H1 (cell line): ENCODE measurements at regions not wholly inside any gene's neighbourhood (a gene's known extent, or its start where the extent isn't known, plus 50 kb on each side); places are given as distances from the start of the nearest gene placed in this dataset.

Source experiments
- CTCF ChIA-PET: fragments of 300-600 bp; sonication (Branson Sonifier 250); formaldehyde crosslinking; loops from one replicate; lab custom pipeline; 2021; ENCODE audit not compliant: partially characterized antibody; lab: Charles Lee
- POLR2A ChIA-PET: fragments of 300-600 bp; sonication (Branson Sonifier 250); formaldehyde crosslinking; loops from one replicate; lab custom pipeline; 2021; ENCODE audit warnings: inconsistent platforms; ENCODE audit not compliant: partially characterized antibody; lab: Charles Lee
- DNase-seq, 2 experiments: peaks; one replicate each; pipeline versions ENCODE4 v3.0.0 to v3.0.0-alpha.2; 2010 to 2022; ENCODE audit warnings: low spot score in 2 of 2, low read depth in 1 of 2, mixed read lengths in 1 of 2
- FAIRE-seq: peaks from 2 replicates; lab custom pipeline; 2011; peaks lifted over from hg19 to GRCh38; lab: Jason Lieb, UNC
- H2AFZ ChIP-seq: 2 replicates; pipeline ENCODE4 v1.8.1; 2012; ENCODE audit warnings: low read length, inconsistent platforms
- H2AK5ac ChIP-seq: 2 replicates; pipeline ENCODE4 v1.6.1; 2013; ENCODE audit warnings: low read depth, low read length
- H2BK120ac ChIP-seq: replicated peaks from 2 replicates; pipeline ENCODE3; 2013; ENCODE audit warnings: low read depth, low read length, inconsistent platforms
- H2BK12ac ChIP-seq: 2 replicates; pipeline ENCODE4 v1.6.1; 2013; ENCODE audit warnings: low read depth, low read length
- H2BK15ac ChIP-seq: 2 replicates; pipeline ENCODE4 v1.6.1; 2013; ENCODE audit warnings: low read length
- H2BK20ac ChIP-seq: 2 replicates; pipeline ENCODE4 v1.6.1; 2013; ENCODE audit warnings: low read length
- H2BK5ac ChIP-seq: 2 replicates; pipeline ENCODE4 v1.6.1; 2013; ENCODE audit warnings: low read depth, low read length
- H3K14ac ChIP-seq: 2 replicates; pipeline ENCODE4 v1.6.1; 2013; ENCODE audit warnings: inconsistent platforms; ENCODE audit not compliant: insufficient read length
- H3K18ac ChIP-seq: 2 replicates; pipeline ENCODE4 v1.6.1; 2013; ENCODE audit warnings: low read length; ENCODE audit errors: extremely low read depth
- H3K23ac ChIP-seq: 2 replicates; pipeline ENCODE4 v1.6.1; 2013; ENCODE audit warnings: inconsistent platforms; ENCODE audit not compliant: insufficient read length
- H3K23me2 ChIP-seq: 2 replicates; pipeline ENCODE4 v1.6.1; 2013; ENCODE audit warnings: low read depth, low read length
- H3K27ac ChIP-seq: 2 replicates; pipeline ENCODE4 v1.6.1; 2011; ENCODE audit warnings: low read depth, low read length, inconsistent platforms
- H3K27me3 ChIP-seq, 4 experiments: replicated peaks in 1 of 4; 1 replicate in 1 of 4; 2 replicates in 3 of 4; pipeline versions ENCODE4 v1.6.1 to v1.8.1; 2011 to 2013; ENCODE audit warnings: low read length in 3 of 4, mild to moderate bottlenecking in 3 of 4, inconsistent platforms in 2 of 4, mixed read lengths in 2 of 4, moderate library complexity in 1 of 4; ENCODE audit not compliant: control insufficient read depth in 3 of 4, insufficient read depth in 3 of 4; ENCODE audit errors: extremely low read depth in 1 of 4
- H3K36me3 ChIP-seq, 4 experiments: 2 replicates each; pipeline versions ENCODE4 v1.6.1 to v1.8.1; 2011 to 2013; ENCODE audit warnings: mild to moderate bottlenecking in 4 of 4, low read length in 3 of 4, moderate library complexity in 2 of 4, control low read depth in 1 of 4, inconsistent platforms in 1 of 4; ENCODE audit not compliant: insufficient read depth in 4 of 4, control insufficient read depth in 2 of 4
- H3K4ac ChIP-seq: replicated peaks from 2 replicates; pipeline ENCODE3; 2013; ENCODE audit warnings: low read length, low read depth, mixed read lengths, inconsistent platforms; ENCODE audit not compliant: insufficient read length
- H3K4me1 ChIP-seq, 4 experiments: replicated peaks in 1 of 4; 1 replicate in 1 of 4; 2 replicates in 3 of 4; pipeline versions ENCODE4 v1.6.1 to v1.8.1; 2011 to 2013; ENCODE audit warnings: low read length in 3 of 4, inconsistent platforms in 2 of 4, mixed read lengths in 1 of 4; ENCODE audit not compliant: insufficient read depth in 4 of 4, control insufficient read depth in 3 of 4
- H3K4me2 ChIP-seq, 2 experiments: 2 replicates each; pipeline versions ENCODE4 v1.6.1 to v1.8.1; 2011 to 2013; ENCODE audit warnings: low read depth in 2 of 2, low read length in 2 of 2, control low read depth in 1 of 2, inconsistent platforms in 1 of 2, mild to moderate bottlenecking in 1 of 2; ENCODE audit not compliant: insufficient read depth in 1 of 2
- H3K4me3 ChIP-seq, 4 experiments: fragments of 200-600, 300-600 bp in 1 of 4; sonication (generic), shearing (Covaris generic), sonication (Bioruptor Twin) in 1 of 4; 2 replicates each; pipeline versions ENCODE4 v1.5.1 to v1.8.1; 2011 to 2016; ENCODE audit warnings: low read length in 4 of 4, low read depth in 3 of 4, control low read depth in 2 of 4, inconsistent platforms in 2 of 4, mild to moderate bottlenecking in 2 of 4, mixed read lengths in 1 of 4, moderate library complexity in 1 of 4; ENCODE audit not compliant: insufficient read depth in 2 of 4; ENCODE audit errors: extremely low read depth in 1 of 4
- H3K56ac ChIP-seq: replicated peaks from 2 replicates; pipeline ENCODE3; 2013; ENCODE audit warnings: low read depth, mild to moderate bottlenecking, mixed read lengths, low read length, inconsistent platforms; ENCODE audit not compliant: insufficient read length
- H3K79me1 ChIP-seq: 2 replicates; pipeline ENCODE4 v1.6.1; 2013; ENCODE audit warnings: low read depth, low read length, control low read depth
- H3K79me2 ChIP-seq, 2 experiments: 2 replicates each; pipeline versions ENCODE4 v1.6.1 to v1.8.1; 2012 to 2013; ENCODE audit warnings: low read length in 2 of 2, mild to moderate bottlenecking in 2 of 2, inconsistent platforms in 1 of 2; ENCODE audit not compliant: insufficient read depth in 2 of 2, control insufficient read depth in 1 of 2
- H3K9ac ChIP-seq, 4 experiments: replicated peaks in 1 of 4; 1 replicate in 1 of 4; 2 replicates in 3 of 4; pipeline versions ENCODE4 v1.6.1 to v1.8.1; 2011 to 2013; ENCODE audit warnings: low read depth in 3 of 4, low read length in 3 of 4, control low read depth in 2 of 4, mild to moderate bottlenecking in 2 of 4, moderate library complexity in 2 of 4, inconsistent platforms in 1 of 4; ENCODE audit errors: extremely low read depth in 1 of 4
- H3K9me3 ChIP-seq, 2 experiments: 2 replicates each; pipeline versions ENCODE4 v1.6.1 to v1.8.1; 2012 to 2013; ENCODE audit warnings: mild to moderate bottlenecking in 2 of 2, moderate library complexity in 2 of 2, control low read depth in 1 of 2, inconsistent platforms in 1 of 2, low read depth in 1 of 2, low read length in 1 of 2, mixed read lengths in 1 of 2; ENCODE audit not compliant: insufficient read depth in 2 of 2
- H4K20me1 ChIP-seq, 2 experiments: replicated peaks in 1 of 2; 2 replicates each; pipeline versions ENCODE3 to v1.8.1; 2011 to 2013; ENCODE audit warnings: inconsistent platforms in 2 of 2, low read length in 2 of 2, mild to moderate bottlenecking in 1 of 2; ENCODE audit not compliant: insufficient read depth in 2 of 2, control insufficient read depth in 1 of 2
- H4K5ac ChIP-seq: 2 replicates; pipeline ENCODE4 v1.6.1; 2013; ENCODE audit warnings: low read length, low read depth, mixed read lengths, inconsistent platforms; ENCODE audit not compliant: insufficient read length
- H4K8ac ChIP-seq: 2 replicates; pipeline ENCODE4 v1.8.0; 2013; ENCODE audit warnings: mild to moderate bottlenecking, moderate library complexity, low read length, inconsistent platforms; ENCODE audit not compliant: insufficient read depth; ENCODE audit errors: extremely low read depth
- H4K91ac ChIP-seq: replicated peaks from 2 replicates; pipeline ENCODE3; 2013; ENCODE audit warnings: low read length, mixed read lengths, inconsistent platforms; ENCODE audit not compliant: insufficient read length
- KDM1A ChIP-seq: fragments of 200-600, 300-600 bp; sonication (generic); IDR thresholded peaks from 2 replicates; pipeline ENCODE4 v1.7.1; 2016; ENCODE audit warnings: mild to moderate bottlenecking, low read length, borderline replicate concordance
- WGBS, 2 experiments: shearing (Covaris generic) in 1 of 2; methylation state at CpG; one replicate each; pipeline versions ENCODE4 v1.1.6 to v1.1.7; 2013 to 2015; ENCODE audit warnings: low lambda C conversion rate in 2 of 2, mixed read lengths in 2 of 2, inconsistent platforms in 1 of 2, low coverage in 1 of 2, missing lambda C conversion rate in 1 of 2; ENCODE audit not compliant: insufficient replicate concordance in 2 of 2, insufficient coverage in 1 of 2, insufficient read length in 1 of 2; ENCODE audit errors: extremely low coverage in 1 of 2, missing lambda C conversion rate in 1 of 2; 5-methylcytosine and 5-hydroxymethylcytosine counted together

GRCh38 chr4:128521156-128521555 is 233.5 kb upstream of the PGRMC2 start:
- Histone ChIP-seq H3K23ac (no peak overlapping the region), H3K56ac (no peak overlapping the region), H2AK5ac (no peak overlapping the region), H3K27ac (no peak overlapping the region), H4K20me1 (no peaks in the 10 kb centered on the region), H2BK15ac (no peak overlapping the region), H3K79me1 (no peaks in the 10 kb centered on the region), H2BK5ac (no peak overlapping the region), H3K18ac (no peak overlapping the region), H3K4ac (no peak overlapping the region), H4K8ac (no peak overlapping the region), H3K36me3 (no peaks in the 10 kb centered on the region), H2AFZ (no peak overlapping the region), H3K14ac (no peak overlapping the region), H4K5ac (no peak overlapping the region), H3K27me3 (no peaks in the 10 kb centered on the region), H3K23me2 (no peaks in the 10 kb centered on the region), H2BK120ac (no peak overlapping the region), H3K9me3 (no peaks in the 10 kb centered on the region), H2BK12ac (no peak overlapping the region), H3K4me1 (peaks cover 0 to 10% (median 6%) of the 10 kb centered on the region in 4 experiments; a peak in 3 of 7 replicates), H3K4me3 (no peak overlapping the region), H2BK20ac (no peak overlapping the region), H3K9ac (no peak overlapping the region), H4K91ac (no peak overlapping the region), H3K79me2 (no peaks in the 10 kb centered on the region), H3K4me2 (no peak overlapping the region)
- FAIRE-seq (no peak), DNase-seq (no peak)
- 81% methylated on average over 2 of the region's 2 CpGs; no CpG with 5 or more reads in 1 of the 2 experiments for WGBS, 2 experiments
- TF ChIP-seq KDM1A = no peak
- POLR2A ChIA-PET = no interaction called here
- CTCF ChIA-PET = interaction anchor here (0.5 to 1.5 kb wide), 4 partner anchors 54 to 511 kb away, joined by 3 to 4 read pairs (median 3); no protein-coding TSS in a partner anchor
